Hematopoietic multipotent progenitor cell treated with erythropoietin and hydrocortisone succinate and interleukin-3 and kit ligand, for 4 days (in vitro differentiated cells): ENCODE measurements at regions not wholly inside any gene's neighbourhood (a gene's known extent, or its start where the extent isn't known, plus 50 kb on each side); places are given as distances from the start of the nearest gene placed in this dataset.
"Not testable (repeated sequence)": the region's sequence is repeated elsewhere in the genome, so short reads cannot be mapped to it uniquely, and the experiment has no call there.

Experiments
- DNase-seq: peaks from one replicate; pipeline ENCODE4 v3.0.0-alpha.2; 2015

DNA sequence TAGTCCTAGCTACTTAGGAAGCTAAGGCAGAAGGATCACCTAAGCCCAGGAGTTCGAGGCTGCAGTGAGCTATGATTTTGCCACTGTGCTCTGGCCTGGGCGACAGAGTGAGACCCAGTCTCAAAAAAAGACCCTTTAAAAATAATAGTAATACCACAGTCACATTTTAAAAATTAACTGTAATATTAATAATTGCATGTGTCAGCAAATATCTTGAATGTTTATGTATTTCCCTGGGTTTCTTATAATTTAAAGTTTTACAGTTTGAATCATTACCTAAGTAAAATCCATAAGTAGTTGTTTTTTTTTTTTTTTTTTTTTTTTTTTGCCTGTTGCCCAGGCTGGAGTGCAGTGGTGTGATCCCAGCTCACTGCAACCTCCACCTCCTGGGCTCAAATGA is 69.2 kb downstream of the LYZL2 start:
- no peak for DNase-seq

DNA sequence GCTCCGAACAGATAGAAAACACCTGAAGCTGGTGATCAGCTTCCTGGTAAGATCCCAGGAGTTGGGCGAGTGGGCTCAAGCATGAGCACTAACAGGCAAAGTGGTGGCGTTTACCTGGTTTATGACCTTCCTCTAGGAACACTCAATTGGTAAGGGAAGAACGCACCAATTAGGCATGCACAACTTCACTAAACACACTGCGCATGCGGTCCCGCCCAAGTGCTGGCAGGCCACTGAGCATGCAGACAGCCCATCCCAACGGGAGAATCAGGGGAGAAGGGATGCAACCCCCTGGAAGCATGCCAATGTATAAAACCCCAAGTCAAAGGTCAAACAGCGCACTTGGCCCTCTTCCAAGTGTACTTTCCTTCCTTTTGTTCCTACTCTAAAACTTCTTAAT is 70.4 kb downstream of the LYZL2 start:
- DNase-seq, result no peak

DNA sequence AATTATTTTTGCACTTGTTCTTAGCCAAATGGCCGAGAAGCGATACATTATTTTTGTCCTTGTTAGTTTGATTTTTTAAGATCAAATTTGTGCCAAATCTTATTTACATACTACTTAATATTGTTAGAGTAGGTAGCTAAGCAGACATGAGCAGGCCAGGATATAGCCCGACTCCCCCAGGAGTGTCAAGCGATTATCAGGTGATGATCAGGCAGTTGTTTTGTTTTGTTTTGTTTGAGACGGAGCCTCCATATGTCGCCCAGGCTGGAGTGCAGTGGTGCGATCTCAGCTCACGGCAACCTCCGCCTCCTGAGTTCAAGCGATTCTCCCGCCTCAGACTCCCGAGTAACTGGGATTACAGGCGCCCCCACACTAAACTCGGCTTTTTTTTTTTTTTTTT is 71.1 kb downstream of the LYZL2 start:
- no peak for DNase-seq

DNA sequence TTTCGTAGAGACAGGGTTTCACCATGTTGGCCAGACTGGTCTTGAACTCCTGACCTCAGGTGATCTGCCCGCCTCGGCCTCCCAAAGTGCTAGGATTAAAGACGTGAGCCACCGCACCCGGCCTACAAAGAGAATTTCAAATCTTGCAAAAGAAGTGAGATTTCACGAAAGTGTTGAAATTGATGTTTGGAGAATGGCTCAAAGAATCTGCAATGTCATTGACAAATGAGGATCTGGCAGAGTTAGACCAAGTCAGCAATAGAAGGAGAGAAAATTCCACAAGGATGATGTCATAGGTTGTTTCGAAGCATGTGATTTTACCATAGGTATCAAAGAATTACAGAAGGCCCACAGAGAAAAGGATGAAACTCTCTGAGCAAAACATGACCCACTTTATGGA is 71.7 kb downstream of the LYZL2 start:
- DNase-seq, result no peak

DNA sequence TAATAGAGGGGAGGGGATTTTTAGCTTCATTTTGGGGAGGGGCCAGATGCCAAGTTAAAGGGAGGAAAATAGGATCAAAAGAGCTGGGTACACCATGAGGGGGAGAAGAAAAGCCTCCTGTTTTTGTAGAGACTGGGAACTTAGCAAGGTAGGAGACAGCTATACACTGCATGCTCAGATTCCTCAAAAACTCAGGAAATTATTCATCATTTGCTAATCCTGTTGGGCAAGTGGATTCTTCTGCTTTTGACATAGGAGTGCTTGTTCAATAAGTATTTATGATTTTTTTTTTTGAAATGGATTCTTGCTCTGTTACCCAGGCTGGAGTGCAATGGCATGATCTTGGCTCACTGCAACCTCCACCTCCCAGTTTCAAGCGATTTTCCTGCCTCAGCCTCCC is 73.4 kb downstream of the LYZL2 start:
- no peak for DNase-seq

DNA sequence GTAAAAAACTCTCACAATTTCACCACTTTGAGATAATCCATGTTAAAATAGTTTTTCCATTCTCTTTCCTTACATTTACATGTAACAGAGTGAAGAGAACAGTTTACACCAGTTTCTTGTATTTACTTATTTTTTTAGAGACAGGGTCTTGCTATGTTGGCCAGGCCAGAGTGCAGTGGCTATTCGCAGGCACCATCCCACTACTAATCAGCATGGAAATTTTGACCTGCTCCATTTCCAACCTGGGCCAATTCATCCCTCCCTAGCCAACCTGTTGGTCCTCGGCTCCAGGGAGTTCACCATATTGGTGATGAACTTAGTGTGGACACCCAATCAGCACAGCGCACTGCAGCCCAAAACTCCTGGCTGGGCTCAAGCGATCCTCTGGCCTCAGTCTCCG is 74.1 kb downstream of the LYZL2 start:
- no peak for DNase-seq

DNA sequence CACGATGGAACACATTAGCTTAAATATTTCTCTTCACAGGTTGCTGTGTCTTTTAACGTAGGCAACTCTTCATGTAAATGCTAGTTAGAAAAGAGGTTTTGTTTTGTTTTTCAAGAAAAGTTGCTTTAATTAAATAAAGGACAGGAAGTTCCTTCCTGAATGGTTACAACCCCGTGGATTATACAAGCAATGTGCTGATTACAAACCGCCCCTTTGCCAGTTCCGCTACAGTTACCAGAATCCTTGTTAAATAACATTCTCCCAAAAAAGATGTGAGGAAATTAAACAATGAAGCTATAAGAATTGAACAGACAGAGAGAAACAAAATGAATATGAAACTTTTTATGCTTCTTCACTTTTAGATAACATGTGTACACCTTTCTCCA is 75.1 kb downstream of the LYZL2 start:
- peak; percentile 30 for DNase-seq

DNA sequence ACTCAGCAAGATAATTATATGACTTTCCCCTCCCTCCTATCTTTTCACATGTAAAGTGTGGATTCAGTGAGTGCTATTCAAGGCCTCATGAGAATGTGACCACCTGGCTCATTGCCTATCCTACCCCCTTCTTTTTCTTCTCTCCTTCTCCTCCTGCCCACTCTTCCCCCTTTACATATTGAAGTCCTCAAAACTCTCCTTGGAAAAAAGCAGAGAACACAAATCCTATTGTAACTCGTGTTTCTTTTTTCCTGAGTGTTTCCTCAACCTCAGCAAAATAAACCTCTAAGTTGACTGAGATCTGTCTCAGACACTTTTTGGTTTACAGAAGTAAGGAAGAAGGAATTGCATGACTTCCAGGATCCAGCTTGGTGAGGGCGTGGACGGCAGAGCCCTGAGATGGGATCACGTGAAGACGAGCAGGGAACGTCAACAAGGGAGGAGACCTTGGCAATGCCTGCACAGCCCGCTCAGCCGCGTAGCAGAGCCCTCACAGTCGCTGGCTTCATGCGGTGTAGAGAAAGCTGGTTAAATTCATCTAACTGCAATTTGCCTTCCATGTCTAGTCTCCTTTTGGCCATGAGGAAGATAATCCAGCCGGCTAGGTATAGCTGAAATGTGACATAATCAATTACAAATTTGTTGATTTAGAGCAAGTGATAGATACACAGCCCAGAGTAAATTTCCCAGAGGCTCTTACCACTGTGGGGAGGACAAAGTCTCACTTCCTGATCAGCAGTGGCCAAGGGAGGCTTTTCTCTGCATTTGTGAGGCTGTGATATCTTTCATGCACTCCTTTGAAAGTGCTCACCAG is 75.7 kb downstream of the LYZL2 start:
- peak; percentile 36 for DNase-seq

DNA sequence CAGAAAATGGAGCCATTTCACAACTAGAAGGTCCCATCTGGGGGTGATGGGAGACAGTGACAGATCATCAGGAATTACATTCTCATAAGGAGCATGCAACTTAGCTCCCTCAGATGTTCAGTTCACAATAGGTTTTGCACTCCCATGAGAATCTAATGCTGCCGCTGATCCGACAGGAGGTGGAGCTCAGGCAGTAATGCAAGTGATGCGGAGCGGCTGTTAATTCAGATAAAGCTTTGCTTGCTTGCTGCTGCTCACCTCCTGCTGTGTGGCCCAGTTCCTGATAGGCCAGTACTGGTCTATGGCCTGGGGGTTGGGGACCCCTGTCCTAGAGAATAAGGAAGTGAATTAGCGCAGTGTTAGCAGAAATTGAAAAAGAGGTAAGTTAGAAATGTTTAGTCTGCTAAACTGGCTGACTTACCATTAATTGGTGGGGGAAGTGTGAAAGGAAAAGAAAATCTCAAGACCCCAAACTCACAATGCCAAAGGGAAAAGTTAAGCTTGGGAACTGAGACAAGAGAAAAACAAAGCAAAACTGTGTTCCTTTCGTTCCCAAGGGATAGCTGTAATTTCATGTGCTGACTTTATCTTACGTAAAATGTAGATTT is 76.4 kb downstream of the LYZL2 start:
- DNase-seq, result peak; percentile 93

DNA sequence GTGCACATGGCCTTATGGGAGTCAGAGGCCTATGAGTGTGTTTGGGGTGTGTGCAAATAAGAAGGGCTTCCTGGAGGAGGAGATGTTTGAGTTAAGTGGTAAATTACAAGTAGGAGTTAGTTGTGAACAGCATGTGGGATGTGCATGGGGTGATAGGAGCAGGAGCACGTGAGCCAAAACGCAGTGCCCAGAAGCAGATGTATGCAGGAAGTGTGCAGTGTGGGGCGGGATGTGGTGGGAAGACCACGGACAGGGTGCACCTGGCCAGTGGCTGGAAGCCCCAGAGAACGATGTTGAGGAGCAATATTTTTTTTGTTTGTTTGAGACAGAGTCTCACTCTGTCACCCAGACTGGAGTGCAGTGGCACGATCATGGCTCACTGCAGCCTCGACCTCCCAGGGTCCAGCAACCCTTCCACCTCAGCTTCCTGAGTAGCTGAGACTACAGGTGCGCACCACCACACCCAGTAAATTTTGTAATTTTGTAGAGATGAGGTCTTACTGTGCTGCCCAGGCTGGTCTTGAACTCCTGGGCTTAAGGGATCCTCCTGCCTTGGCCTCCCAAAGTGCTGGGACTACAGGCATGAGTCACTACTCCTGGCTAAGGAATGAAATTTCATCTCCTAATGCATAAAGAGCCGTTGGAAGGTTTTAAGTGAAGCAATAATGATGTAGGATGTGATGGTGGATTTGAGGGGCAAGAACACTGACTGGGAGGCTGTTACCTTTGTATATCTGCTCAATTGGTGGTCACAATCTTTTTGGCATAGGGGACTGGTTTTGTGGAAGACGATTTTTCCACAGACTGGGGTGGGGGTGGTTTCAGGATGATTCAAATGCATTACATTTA is 78.4 kb downstream of the LYZL2 start:
- DNase-seq, result peak; percentile 65

DNA sequence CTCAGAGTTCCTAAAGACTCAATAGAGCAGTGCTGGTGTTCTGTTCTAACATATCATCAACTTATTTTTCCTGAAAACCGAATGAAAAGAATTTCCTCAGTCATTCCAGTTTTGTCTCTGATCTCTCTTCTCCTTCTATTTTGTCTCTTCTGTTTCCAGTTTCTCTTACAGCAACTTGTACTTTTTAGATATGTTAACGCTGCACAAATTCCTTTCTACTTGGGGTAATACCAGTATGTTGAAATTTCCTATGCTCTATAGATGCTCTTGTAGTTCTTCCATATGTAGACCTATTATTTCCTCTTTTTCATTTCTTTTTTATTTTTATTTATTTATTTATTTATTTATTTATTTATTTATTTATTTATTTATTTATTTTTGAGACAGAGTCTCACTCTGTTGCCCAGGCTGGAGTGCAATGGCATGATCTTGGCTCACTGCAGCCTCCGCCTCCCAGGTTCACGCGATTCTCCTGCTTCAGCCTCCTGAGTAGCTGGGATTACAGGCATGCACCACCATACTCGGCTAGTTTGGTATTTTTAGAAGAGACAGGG is 80.3 kb downstream of the LYZL2 start:
- DNase-seq, result not testable (repeated sequence)

DNA sequence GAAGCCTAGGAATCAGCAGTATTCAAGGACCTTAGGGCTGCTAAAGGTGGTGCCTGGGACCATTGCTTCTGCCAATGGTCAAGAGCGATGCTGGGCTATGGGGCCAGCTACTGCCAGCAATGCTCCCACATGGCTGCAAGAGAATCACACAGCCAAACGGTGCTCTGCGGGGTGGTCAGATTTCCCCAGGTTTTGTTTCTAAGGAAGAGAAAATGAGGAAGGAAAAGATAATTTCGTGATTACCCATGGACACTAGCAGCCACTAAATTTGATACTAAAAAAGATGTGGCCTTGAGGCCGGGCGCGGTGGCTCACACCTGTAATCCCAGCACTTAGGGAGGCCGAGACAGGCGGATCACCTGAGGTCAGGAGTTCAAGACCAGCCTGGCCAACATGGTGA is 83.0 kb downstream of the LYZL2 start:
- no peak for DNase-seq

DNA sequence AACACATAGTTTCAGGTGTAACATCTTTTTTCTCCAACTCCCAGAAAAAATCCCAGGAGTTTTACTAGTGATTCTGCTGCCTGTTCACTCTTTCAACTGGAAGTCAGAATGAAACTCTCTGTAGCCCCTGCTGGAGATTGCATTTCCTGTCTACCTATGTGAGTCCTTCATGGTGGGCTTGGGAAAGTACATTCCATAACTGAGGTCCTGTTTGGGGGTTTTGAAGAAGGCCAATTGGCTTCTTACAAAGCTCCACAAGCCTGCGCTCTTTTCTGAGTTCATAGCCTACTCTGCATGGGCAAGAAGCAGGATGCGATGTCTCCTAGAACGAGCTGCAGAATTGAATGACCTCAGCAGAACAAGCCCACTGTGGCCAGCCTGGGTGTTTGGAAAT is 86.7 kb downstream of the LYZL2 start:
- DNase-seq, result no peak

DNA sequence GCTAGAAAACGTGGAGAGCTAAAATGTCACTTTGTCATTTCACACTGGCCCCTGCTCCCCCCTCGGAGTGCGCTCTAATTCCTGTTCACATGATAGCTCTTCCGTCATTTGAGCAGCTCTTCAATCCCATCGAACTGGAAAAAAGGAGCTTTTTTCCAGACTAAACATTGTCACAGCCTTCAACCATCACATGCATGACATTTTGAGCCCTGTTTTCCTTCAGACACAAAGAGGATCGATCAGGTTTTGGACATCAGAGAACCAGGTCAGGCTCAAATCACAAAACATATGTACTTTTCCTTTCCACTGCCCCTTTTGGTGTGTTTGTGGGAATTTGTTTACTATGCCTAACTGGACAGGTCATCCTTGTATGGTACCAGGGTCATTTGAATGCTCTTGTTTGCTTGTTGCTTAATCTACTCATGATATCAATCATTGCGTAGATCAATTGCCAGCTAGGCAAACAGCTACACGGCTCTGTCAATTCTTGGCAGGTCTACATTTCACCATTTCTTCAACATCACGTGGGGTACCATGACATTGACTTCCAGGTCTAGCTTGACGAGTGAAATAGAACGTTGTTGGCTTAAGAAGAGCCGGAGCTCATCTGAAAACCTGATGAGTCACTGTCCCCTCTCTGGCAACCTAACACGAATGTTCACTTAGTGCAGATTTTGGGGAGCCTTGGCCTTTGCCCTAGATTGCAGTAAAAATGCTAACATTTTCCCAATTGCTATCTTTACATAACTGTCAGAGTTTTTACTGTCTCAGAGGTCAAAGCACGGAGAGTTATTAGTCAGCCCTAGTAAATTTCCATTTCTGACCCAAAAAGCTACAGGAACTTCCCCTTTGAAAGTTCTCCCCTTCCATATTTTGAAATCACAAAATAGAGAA is 87.3 kb downstream of the LYZL2 start:
- DNase-seq, result peak; percentile 61

DNA sequence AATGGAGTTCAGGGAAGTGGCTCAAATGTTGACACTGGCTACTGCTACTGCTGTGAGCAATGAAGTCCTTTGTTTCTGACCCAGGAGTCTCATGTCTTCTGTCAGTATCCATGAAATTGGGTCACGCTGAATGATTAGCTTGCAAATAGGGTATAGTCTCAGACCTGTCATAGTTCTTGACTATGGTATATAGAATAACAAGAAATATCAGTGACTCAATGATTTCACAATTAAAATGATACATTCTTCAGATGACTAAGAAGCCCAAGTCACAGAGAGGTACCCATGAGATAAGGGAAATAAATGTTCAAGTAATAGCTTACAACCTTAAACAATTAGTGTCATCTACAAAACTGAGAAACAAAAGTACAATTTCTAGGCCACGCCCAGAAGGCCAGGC is 89.3 kb downstream of the LYZL2 start:
- no peak for DNase-seq

DNA sequence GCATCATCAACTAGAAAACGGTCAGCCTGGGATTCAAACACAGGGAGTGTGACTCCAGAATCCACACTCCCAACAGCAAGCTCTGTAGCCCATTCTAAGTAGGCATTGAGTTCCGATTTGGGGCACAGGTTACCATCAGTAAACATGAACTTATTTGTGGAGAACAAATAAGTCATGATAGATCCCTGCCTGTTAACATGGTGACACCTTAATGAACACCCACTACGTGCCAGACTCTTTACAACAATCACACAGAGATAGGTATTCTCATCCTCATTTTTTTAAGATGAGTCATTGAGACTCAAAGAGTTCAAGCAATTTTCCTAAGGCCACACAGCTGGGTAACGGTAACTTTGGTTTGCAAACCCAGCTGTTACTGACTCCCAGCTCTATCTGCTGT is 91.5 kb downstream of the LYZL2 start:
- no peak for DNase-seq

DNA sequence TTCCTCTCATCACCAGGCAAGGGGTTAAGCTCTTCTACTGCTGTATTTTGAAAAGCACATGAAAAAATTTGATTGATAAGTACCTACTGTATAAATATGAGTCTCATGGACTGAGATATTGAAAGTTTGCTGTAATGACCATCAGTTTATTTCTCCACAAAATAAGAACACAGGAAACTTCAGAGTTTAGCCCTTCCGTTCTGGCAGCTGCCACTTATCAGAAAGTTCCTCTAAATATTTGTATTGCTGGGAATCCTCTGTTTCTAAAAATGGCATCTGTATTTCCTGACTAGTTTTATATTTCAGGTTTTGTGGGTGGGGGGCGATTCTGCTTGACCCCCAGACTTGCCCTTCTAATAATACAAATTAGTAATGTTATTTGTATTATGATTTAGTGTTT is 92.0 kb downstream of the LYZL2 start:
- no peak for DNase-seq

DNA sequence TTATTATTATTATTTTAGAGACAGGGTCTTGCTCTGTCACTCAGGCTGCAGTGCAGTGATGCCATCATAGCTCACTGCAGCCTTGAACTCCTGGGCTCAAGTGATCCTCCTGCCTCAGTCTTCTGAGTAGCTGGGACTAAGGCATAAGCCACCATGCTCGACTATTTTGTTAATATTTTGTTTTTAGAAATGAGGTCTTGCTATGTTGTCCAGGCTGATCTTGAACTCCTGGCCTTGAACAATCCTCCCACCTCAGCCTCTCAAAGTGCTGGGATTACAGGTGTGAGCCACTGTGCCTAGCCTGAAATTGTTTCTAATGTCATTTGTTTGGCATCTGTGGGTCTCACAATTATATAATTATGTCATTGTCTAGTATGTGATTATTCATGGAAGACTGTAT is 92.4 kb downstream of the LYZL2 start:
- not testable (repeated sequence) for DNase-seq

DNA sequence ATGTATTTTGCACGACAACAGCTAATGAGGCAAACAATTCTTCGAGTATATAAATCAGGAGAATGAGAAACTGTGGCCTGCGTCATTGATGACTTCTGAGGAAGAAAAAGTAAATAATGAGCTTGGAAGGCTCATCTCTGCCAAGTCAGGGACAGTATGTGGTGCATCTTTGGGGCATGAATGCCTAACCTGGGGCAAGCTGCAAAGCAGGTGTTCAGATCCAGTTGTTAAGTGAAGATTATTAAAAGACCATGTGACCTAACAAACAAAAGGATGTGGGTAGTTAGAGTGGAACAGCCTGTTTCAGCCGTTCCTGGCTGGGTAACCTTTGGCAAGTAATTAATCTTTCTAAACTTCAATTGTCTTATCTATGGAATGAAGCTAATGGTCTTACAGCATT is 93.0 kb downstream of the LYZL2 start:
- peak; percentile 20 for DNase-seq

DNA sequence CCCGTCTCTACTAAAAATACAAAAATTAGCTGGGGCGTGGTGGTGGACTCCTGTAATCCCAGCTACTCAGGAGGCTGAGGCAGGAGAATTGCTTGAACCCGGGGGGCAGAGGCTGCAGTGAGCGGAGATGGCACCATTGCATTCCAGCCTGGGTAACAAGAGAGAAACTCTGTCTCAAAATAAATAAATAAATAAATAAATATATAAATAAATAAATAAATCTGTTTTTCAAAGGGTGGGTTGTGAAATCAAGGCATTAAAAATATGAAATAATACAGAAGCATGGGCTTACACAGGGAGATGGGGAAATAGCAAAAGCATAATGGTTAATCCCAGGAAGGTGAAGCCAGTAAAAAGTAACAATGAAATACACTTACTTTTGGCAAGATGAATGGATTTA is 93.9 kb downstream of the LYZL2 start:
- DNase-seq, result no peak

DNA sequence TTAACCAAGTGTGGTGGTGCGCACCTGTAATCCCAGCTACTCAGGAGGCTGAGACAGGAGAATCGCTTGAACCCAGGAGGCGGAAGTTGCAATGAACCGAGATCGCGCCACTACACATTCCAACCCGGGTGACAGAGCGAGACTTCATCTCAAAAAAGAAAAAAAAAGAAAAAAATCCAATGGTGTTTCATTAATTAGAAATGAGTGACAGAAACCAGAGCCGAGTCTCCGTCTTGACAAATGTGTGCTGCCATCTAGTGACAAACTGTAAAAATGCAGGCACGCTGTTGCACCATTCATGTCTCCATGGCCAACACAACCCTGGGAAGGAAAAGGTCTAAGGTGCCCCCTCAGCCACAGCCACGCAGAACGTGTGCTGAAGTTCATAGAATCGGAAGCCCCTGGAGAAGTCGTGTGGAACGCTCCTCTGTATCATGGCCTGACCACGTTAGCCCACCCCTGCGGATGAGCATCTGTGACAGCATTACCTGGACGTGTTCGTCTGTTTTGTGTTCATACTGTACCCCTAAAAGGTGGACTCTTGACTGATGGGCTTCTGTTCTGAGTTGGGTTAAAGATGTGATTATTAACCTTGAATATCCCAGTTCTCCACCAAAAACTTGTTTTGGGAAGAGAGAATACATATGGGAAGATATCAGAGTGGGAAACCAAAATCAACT is 94.9 kb downstream of the LYZL2 start:
- DNase-seq, result peak; percentile 95
